Stimulated activated CD4-positive, alpha-beta T cell treated with anti-CD3 and anti-CD28 coated beads, Interleukin-2, amount 100 ng/mL, for 24 hours (primary cell): ENCODE measurements at regions not wholly inside any gene's neighbourhood (a gene's known extent, or its start where the extent isn't known, plus 50 kb on each side); places are given as distances from the start of the nearest gene placed in this dataset.

Experiments used
- DNase-seq, 2 donors: peaks; one replicate each; pipeline ENCODE4 v3.0.0-alpha.2; 2020

- no peak for DNase-seq
Observed at GRCh38 chr21:22444990-22445389, 1446.8 kb downstream of the NCAM2 start.

GRCh38 chr21:22450507-22450906 is 1452.3 kb downstream of the NCAM2 start:
- DNase-seq = no peak

GRCh38 chr21:22456241-22456640 is 1458.0 kb downstream of the NCAM2 start:
- DNase-seq = no peak

- DNase-seq = no peak
Observed at GRCh38 chr21:22468893-22469292, 1470.7 kb downstream of the NCAM2 start.

GRCh38 chr21:22474403-22474802 is 1476.2 kb downstream of the NCAM2 start:
- no peak for DNase-seq

GRCh38 chr21:22476214-22476613 is 1478.0 kb downstream of the NCAM2 start:
- DNase-seq = no peak

- no peak for DNase-seq
Observed at GRCh38 chr21:22476726-22477646, 1478.8 kb downstream of the NCAM2 start.

- DNase-seq = no peak
Observed at GRCh38 chr21:22490049-22490448, 1491.8 kb downstream of the NCAM2 start.

- no peak for DNase-seq
Observed at GRCh38 chr21:22516230-22516629, 1518.0 kb downstream of the NCAM2 start.

GRCh38 chr21:22535630-22536029 is 1537.4 kb downstream of the NCAM2 start:
- no peak for DNase-seq

- DNase-seq = no peak
Observed at GRCh38 chr21:22536509-22536908, 1538.3 kb downstream of the NCAM2 start.

GRCh38 chr21:22544747-22545146 is 1546.5 kb downstream of the NCAM2 start:
- no peak for DNase-seq

GRCh38 chr21:22552390-22552789 is 1554.2 kb downstream of the NCAM2 start:
- DNase-seq = no peak

GRCh38 chr21:22554690-22555316 is 1556.6 kb downstream of the NCAM2 start:
- DNase-seq = no peak

GRCh38 chr21:22556829-22557228 is 1558.6 kb downstream of the NCAM2 start:
- DNase-seq = no peak

GRCh38 chr21:22561946-22562345 is 1563.7 kb downstream of the NCAM2 start:
- no peak for DNase-seq

GRCh38 chr21:22573834-22574233 is 1575.6 kb downstream of the NCAM2 start:
- no peak for DNase-seq

GRCh38 chr21:22575165-22575584 is 1577.0 kb downstream of the NCAM2 start:
- DNase-seq = no peak

GRCh38 chr21:22579741-22580140 is 1581.5 kb downstream of the NCAM2 start:
- no peak for DNase-seq

- DNase-seq = no peak
Observed at GRCh38 chr21:22582026-22582425, 1583.8 kb downstream of the NCAM2 start.

- no peak for DNase-seq
Observed at GRCh38 chr21:22584308-22584707, 1586.1 kb downstream of the NCAM2 start.

GRCh38 chr21:22585558-22585957 is 1587.3 kb downstream of the NCAM2 start:
- DNase-seq = no peak

- no peak for DNase-seq
Observed at GRCh38 chr21:22597660-22598255, 1599.5 kb downstream of the NCAM2 start.

- DNase-seq = no peak
Observed at GRCh38 chr21:22609802-22610201, 1611.6 kb downstream of the NCAM2 start.
